ENCODE measurements at regions not wholly inside any gene's neighbourhood (a gene's known extent, or its start where the extent isn't known, plus 50 kb on each side); places are given as distances from the start of the nearest gene placed in this dataset.

DNA sequence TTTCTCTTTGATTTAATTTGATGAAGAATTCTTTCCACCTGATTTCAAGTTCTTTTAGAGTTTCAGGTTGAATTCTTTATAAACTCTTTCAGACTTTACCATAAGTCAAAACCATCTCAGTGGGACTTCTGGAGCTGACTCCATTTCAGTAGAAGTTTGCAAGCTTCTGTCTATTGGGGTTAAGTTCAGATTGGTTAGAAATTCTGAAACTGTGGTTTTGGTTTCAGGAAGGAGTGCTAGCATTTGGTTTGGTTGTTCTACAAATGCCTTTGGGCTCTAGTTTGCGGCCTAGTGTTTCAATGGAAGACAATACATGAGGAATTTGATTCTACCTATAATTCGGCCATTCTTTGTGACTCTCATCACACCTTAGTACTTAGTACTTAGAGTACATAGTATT, 176.8 kb upstream of the RHOBTB1 start:
- H3K4me3 Mint-ChIP-seq: no peak overlapping the region
- ATAC-seq: no peak
- TF ChIP-seq IRF2 (CRISPR knock-in tag; IDR thresholded peaks at IDR 0.05; ENCODE audit: borderline replicate concordance, low read depth): no peak
- TF ChIP-seq, protein P1, sequence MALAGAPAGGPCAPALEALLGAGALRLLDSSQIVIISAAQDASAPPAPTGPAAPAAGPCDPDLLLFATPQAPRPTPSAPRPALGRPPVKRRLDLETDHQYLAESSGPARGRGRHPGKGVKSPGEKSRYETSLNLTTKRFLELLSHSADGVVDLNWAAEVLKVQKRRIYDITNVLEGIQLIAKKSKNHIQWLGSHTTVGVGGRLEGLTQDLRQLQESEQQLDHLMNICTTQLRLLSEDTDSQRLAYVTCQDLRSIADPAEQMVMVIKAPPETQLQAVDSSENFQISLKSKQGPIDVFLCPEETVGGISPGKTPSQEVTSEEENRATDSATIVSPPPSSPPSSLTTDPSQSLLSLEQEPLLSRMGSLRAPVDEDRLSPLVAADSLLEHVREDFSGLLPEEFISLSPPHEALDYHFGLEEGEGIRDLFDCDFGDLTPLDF (CRISPR knock-in tag; IDR thresholded peaks at IDR 0.05): no peak
- TF ChIP-seq ESRRA (CRISPR knock-in tag; IDR thresholded peaks at IDR 0.05; ENCODE audit: borderline replicate concordance): no peak
- TF ChIP-seq PREB (CRISPR knock-in tag; IDR thresholded peaks at IDR 0.05; ENCODE audit: borderline replicate concordance): no peak
- no peak for TF ChIP-seq TCF7 (CRISPR knock-in tag; IDR thresholded peaks at IDR 0.05; ENCODE audit: low read depth)
- TF ChIP-seq RORB (CRISPR knock-in tag; IDR thresholded peaks at IDR 0.05): no peak
- no peak for TF ChIP-seq GRHL2 (CRISPR knock-in tag; IDR thresholded peaks at IDR 0.05; ENCODE audit: insufficient replicate concordance, severe bottlenecking)
- TF ChIP-seq SP1 (CRISPR knock-in tag; conservative IDR thresholded peaks at IDR 0.05): no peak
- TF ChIP-seq, protein P2, sequence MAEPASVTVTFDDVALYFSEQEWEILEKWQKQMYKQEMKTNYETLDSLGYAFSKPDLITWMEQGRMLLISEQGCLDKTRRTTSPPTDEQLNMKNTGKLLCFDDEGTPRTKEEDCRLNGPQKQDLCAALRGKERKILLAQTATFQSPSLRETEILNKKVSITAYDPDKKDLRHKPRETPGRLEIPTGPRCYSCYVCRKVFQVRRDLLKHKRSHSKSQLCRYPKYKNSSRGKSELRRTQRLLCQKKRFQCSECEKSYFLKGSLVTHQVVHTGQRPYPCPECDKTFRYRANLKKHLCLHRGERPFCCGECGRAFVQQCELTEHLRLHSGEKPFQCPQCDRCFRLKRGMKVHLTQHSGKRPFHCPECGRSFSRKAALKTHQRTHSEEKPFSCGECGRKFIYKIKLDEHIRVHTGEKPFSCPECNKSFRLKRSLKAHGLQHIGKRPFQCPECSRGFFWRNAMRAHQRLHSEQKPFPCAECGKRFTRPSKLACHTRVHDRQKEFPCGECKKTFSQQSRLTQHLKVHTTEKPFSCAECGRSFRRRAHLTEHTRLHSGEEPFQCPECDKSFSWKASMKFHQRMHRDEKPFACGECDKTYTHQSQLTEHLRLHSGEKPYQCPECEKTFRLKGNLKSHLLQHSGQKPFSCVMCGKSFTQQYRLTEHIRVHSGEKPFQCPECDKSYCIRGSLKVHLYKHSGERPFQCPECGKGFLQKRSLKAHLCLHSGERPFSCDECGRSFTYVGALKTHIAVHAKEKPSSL (CRISPR knock-in tag; conservative IDR thresholded peaks at IDR 0.05): no peak
- H3K27me3 Mint-ChIP-seq (ENCODE audit: low read depth): no peaks in the 10 kb centered on the region
- CTCF ChIA-PET: no interaction called here
- H3K9me3 Mint-ChIP-seq: no peaks in the 10 kb centered on the region
- no peak overlapping the region for H3K27ac Mint-ChIP-seq
- POLR2A ChIA-PET: no interaction called here
- no peaks in the 10 kb centered on the region for H3K4me1 Mint-ChIP-seq
- DNase-seq (ENCODE audit: low spot score): no peak
- H3K36me3 Mint-ChIP-seq: no peaks in the 10 kb centered on the region

DNA sequence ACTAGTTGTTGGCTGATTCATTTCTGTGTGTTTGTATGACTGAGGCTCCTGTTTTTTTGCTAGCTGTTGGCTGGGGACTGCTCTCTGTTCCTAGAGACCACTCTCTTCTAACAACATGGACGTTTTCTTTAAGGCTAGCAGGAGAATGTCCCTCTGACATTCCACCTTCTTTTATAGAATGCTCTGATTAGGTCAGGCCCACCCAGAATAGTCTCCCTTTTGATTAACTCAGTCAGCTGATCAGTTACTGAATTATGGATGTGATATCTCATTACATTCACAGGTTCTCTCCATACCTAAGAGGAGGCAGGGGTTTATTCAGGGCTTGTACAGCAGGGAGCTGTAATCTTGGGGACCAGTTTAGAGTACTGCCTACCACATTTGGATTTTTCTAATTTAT, 175.6 kb upstream of the RHOBTB1 start:
- DNase-seq (ENCODE audit: low spot score) (no peak), ATAC-seq (no peak)
- Mint-ChIP-seq H3K27ac (no peak overlapping the region), H3K4me1 (no peaks in the 10 kb centered on the region), H3K9me3 (no peaks in the 10 kb centered on the region), H3K4me3 (no peak overlapping the region), H3K36me3 (no peaks in the 10 kb centered on the region), H3K27me3 (ENCODE audit: low read depth) (no peaks in the 10 kb centered on the region)
- CTCF ChIA-PET: no interaction called here
- POLR2A ChIA-PET: no interaction called here
- TF ChIP-seq JUN (CRISPR knock-in tag; IDR thresholded peaks at IDR 0.05) (no peak), TP53 (CRISPR knock-in tag; IDR thresholded peaks at IDR 0.05) (no peak), SP1 (CRISPR knock-in tag; conservative IDR thresholded peaks at IDR 0.05) (no peak), PREB (CRISPR knock-in tag; IDR thresholded peaks at IDR 0.05; ENCODE audit: borderline replicate concordance) (no peak)
- TF ChIP-seq, protein P3, sequence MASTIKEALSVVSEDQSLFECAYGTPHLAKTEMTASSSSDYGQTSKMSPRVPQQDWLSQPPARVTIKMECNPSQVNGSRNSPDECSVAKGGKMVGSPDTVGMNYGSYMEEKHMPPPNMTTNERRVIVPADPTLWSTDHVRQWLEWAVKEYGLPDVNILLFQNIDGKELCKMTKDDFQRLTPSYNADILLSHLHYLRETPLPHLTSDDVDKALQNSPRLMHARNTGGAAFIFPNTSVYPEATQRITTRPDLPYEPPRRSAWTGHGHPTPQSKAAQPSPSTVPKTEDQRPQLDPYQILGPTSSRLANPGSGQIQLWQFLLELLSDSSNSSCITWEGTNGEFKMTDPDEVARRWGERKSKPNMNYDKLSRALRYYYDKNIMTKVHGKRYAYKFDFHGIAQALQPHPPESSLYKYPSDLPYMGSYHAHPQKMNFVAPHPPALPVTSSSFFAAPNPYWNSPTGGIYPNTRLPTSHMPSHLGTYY (CRISPR knock-in tag; IDR thresholded peaks at IDR 0.05): no peak
- TF ChIP-seq, protein P4, sequence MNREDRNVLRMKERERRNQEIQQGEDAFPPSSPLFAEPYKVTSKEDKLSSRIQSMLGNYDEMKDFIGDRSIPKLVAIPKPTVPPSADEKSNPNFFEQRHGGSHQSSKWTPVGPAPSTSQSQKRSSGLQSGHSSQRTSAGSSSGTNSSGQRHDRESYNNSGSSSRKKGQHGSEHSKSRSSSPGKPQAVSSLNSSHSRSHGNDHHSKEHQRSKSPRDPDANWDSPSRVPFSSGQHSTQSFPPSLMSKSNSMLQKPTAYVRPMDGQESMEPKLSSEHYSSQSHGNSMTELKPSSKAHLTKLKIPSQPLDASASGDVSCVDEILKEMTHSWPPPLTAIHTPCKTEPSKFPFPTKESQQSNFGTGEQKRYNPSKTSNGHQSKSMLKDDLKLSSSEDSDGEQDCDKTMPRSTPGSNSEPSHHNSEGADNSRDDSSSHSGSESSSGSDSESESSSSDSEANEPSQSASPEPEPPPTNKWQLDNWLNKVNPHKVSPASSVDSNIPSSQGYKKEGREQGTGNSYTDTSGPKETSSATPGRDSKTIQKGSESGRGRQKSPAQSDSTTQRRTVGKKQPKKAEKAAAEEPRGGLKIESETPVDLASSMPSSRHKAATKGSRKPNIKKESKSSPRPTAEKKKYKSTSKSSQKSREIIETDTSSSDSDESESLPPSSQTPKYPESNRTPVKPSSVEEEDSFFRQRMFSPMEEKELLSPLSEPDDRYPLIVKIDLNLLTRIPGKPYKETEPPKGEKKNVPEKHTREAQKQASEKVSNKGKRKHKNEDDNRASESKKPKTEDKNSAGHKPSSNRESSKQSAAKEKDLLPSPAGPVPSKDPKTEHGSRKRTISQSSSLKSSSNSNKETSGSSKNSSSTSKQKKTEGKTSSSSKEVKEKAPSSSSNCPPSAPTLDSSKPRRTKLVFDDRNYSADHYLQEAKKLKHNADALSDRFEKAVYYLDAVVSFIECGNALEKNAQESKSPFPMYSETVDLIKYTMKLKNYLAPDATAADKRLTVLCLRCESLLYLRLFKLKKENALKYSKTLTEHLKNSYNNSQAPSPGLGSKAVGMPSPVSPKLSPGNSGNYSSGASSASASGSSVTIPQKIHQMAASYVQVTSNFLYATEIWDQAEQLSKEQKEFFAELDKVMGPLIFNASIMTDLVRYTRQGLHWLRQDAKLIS (CRISPR knock-in tag; IDR thresholded peaks at IDR 0.05; ENCODE audit: borderline replicate concordance): no peak
